ENCODE measurements at regions not wholly inside any gene's neighbourhood (a gene's known extent, or its start where the extent isn't known, plus 50 kb on each side); places are given as distances from the start of the nearest gene placed in this dataset.

DNA sequence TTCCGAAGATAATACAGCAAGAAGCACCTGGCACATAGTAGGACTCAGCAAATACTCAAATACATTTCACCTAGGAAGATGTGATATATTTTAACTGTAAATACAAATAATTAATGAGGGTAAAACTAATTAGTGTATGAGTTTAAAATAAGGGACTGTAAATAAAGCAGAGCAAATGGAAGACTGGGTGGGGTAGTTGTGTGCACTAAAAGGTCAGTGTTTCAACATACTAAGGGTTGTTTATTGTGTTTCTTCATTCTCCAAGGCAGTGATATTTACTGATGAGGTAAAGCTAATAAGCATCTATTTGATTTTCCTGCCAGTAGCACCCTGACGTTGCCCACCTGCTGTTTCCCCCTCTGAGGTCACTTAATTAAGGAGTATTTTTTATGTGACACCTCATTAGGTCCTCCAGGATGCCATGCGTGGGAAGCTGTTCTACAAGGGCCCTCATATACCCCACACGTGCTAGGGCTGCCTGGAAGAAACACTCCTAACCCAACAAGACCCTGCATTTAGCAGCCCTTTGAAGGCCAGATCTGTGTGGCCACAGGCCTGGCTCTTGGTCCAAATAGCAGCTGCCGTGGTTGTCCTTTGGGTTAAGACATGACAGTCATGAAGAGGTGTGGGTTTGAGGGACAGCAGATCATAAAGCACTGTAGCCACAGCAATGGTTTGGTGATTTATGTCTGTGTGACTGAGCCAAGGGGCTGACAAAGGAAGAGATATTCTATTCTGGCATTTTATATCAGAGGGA, 97.5 kb upstream of the RPS23 start:
- no peak for DNase-seq

DNA sequence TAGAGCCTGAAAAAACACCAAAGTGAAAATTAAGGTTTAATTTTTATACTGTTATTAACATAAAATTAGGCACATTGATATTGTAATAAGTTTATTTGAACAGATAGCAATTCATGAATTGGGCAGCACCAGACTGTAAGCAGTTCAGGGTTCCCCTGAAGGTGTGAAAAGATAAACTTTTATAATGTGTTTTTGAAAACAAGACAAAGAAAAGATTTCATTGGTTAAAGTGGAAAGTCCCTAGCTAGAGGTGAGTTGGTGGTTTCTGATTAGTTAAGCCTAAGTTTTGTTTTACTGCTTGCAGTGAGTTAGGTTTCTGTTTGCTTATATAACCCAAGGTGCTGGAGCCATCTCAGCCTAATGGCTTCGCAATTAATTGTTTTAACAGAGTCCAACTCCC, 96.5 kb upstream of the RPS23 start:
- no peak for DNase-seq

DNA sequence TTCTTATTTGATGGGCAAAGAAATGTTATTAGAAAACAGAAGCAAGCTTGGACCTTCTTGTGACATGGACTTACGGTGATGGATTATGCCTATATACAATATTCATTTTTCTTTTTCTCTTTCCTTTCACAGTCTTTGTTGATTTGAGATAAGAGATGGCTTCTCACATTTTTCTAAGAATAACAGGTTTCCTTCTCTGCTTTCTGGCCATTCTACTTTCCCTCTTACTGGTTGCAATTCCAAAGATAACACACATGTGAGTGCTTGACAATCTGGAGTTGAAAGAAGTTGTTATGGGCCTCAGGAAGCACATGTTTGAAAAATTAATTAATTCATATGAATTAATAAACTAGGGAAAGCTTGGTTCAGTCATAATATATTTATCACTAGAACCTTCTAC, 89.8 kb upstream of the RPS23 start:
- DNase-seq: no peak

DNA sequence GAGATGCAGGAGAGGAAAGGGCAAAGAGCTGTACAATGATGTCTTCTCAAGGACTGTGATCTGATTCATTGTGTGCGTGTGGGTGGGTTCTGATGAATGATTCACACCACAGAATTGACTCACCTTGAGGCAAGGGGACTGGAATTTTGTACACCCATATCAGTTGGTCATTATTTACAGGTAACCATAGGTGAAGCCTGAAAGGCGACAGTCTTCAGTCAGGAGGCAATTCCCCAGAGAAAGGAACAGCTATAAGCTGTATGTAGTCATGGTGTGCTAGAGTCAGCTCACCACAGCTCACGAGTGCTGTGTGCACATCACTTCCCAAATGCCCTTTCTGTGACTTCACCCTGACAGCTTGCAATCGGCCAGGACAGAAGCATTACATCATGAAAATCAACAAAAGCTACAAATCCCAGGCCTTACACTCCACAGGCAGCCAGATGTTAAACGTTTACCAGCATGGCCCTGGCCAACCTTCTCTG, 87.6 kb upstream of the RPS23 start:
- DNase-seq: no peak

DNA sequence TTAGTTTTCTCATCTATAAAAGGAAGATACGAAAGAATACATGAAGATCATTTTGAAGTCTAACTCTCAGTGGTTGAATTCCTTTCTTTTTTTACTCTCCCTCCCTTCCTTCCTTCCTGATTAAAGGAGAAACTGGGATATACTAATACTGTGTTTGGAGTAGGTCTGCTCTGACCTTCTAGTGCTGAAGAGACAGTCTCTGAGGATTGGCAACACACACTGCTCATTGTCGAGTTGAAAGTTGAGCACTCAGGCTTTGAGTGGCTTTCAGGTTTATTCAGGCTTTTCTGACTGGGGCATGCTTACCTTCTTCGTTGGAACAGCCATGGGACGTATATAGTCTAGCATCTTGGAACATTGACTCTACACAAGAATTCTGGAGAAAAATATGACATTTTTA, 86.9 kb upstream of the RPS23 start:
- no peak for DNase-seq

DNA sequence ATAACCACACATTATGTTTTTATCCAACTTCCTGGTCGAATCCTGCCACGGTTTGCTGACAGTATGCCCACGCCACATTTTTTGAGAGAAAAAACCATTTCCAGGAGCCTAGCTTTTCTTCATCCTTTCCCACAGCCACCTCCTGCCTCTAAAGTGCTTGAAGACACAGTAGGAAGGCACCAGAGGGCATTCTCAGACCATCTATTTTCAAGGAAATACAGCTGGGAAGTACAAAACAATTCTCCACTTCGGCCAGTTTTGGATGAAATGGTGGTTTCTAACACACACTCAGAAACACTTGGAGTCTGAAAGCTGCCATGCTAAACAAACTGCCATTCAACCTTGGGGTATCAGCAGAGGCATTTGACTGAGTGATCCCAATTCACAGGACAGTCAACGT, 86.3 kb upstream of the RPS23 start:
- DNase-seq: peak; percentile 21

DNA sequence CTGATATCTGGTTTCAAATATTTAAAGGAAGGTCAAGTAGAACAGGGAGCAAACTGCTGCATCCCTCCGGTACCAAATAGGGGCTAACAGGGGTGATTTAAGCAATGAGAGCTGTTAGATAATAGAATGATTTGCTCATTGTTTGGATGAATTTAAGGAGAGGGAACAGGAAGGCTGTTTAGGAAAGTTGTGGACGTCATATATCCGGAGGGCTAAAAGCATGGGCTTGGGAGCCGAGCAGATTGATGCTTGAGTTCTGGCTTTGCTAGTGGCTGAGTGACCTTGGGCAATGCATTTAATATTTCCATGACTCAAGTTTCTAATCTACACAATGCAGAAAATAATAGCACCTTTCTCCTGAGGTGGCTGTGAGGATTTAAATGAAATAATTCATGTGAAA, 85.4 kb upstream of the RPS23 start:
- DNase-seq: no peak

DNA sequence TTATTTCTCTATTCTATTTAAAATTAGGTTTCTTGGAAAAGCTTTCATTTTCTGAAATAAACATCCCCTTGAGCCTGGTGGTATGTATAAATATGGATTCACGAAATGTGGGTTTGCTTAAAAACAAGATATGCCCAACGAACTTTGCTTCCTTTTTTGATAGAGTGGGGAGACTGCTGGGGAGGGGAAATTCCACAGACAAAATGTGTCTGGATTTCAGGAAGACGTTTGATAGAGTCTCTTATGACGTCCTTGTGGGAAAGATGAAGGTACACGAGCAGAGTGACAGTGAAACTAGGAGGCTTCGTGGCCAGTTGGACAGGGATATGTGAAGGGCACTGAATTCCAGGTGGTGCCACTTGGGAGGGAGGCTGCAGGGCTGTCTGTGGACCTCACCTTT, 84.5 kb upstream of the RPS23 start:
- no peak for DNase-seq

DNA sequence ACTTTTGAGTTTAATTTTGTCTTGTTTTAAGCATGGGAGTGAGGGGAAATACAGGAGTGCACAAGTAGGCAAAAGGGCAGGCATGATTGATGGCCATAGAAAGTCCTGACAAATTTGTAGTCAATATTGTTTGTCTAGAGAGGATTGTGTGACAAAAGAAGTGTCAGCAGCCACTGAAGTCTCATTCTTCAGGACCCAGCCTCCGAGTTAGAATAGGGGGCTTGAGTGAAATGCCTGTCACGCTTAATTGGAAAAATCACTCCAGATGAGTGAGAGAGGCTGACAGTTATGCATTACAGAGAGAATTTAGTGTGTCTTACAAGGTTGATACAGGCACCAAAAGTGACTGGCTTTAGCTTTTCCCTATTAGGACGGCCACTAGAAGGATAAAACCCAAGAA, 81.9 kb upstream of the RPS23 start:
- DNase-seq: no peak

DNA sequence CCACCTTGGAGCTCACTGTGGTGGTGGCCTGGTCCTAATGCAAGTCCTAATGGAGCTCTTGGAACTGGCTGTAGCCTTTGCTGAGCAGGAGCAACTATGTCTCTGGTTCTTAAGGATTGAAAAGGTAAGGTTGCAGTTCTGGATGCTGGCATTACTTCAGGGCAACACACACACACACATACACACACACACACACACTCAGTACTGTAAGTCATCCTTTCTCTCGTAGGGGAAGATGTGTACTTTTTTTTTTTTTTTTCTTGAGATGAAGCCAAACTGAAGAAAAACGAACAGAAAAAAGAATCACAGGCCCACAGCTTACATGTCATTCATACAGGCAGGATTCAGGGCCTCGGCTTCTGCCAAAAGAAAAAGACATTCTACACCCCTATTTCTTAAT, 81.1 kb upstream of the RPS23 start:
- DNase-seq: no peak

DNA sequence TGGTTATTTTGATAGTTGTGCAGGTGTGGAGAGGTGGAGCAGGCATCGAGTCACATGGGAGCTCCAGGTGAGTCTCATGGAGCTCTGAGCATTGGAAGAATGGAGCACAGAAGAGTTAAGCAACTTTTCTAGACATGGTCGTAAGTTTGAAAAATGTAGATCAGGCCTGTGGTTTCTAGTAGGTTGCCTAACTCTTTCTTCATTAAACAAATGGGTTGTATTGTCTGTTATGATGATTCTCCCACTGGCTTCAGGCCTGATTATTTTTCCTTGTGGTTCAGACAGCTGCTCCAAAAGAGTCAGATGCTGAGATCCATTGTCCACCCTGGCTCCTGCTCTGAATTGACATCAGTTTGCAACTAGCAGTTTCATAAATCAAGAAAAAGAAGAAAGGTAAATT, 80.3 kb upstream of the RPS23 start:
- no peak for DNase-seq

DNA sequence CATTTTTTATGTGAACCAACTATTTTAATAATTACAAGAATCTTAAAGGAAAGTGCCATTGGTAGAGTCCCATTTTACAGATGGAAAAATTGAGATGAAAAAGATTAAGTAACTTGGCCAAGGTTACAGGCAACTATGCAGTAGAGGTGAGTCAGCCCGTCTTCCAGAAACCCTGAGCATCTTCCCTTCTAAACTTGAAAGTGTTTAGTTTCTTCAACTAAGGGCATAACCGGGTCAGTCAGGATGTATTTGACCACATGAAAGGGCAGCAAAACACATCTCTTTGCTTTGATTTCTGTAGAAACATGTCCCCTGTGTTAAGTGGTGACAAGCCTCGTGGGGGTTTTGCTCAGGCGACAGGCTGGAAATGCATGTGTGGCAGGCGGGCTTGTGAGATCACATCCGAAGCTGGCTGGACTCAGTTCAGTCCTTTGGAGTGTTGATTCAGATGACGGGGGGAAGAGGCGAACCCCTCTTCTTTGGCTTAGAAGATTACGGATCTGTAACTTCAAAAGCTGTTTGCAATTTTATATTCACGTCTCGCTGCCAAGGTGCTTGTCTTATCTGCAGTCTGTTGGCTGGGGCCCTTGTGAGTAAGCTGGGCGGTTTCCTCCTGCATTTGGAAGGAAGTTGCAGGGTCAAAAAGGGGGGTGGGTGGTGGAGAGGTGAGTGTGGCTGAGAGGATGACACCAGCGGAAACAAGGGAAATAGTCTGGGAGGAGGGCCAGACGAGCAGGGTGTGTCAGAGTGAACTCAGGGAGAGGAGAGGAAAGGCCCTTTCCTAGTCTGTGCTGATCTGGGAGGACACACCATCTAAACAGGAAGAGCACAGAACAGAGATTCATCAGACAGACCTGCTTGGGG, 78.9 kb upstream of the RPS23 start:
- DNase-seq: no peak

DNA sequence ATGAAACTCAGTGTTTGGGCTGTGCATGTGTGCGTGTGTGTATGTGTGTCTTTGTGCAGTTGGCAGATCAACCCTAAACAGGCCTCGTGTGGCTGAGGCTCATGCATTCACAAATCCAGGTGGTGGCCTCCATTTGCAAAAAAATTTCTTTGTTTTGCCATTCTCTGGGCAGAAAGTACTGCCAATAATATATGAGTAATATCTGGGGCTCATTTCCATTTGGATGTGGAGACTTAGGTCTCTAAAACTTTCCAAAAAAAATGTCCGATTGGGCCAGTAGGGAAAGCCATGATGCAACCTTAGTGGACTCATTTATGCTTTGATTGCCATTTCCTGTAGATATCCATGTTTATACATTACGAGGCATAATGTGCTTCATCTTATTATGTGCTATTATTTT, 77.9 kb upstream of the RPS23 start:
- DNase-seq: no peak

DNA sequence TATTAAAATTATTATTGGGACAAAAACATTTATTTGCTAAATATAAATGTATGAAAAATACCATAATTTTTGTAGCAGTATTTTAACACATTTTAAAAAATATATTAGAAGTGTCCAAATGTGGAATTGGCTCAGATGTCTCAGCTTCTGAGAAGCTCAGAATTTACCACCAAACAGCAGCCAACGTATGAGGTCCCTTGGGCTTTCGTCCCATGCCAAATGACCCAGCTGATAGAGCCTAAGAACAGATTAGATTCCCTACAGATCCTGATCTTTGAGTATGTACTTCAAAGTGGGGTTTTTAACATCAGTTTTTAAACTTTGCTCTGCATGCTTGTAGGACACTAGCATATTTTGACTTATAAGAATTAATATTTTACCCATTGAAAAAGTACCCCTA, 77.3 kb upstream of the RPS23 start:
- no peak for DNase-seq

DNA sequence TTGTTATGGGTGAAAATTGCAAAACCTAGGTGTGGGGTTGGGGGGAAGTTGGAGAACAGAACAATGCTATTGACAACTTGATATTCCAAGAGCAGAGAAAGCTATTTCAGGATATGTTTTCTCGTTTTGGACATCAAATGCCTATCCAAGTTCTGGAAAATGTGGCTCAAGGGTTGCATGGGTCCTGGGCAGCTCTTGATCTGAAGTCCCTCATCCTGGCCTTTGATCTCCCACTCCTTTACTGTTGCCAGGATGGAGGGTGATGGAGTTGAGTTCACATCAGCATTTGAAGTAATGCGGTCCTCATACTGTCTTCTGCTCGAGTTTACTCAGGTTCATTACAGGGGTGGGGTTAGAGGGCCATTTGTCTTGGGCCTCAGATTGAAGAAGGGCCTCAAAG, 76.9 kb upstream of the RPS23 start:
- no peak for DNase-seq

DNA sequence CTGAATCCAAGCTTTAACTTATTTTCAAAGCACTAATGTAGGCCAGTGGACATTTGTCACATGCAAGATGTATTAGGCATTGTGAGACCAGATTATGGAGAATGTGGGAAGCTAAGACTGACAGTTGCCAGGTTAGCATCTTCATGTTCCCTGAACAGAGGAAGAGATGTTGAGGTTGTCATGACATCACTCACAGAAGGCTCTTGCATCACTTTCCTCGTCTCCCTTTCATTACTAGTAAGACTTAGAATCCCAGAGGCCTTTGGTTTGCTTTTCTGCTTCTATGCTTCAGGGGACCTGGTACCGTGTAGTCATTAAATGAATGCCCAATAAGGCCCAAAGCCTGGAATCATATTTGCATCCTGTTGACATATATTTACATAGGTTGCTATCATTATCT, 76.4 kb upstream of the RPS23 start:
- DNase-seq: no peak

DNA sequence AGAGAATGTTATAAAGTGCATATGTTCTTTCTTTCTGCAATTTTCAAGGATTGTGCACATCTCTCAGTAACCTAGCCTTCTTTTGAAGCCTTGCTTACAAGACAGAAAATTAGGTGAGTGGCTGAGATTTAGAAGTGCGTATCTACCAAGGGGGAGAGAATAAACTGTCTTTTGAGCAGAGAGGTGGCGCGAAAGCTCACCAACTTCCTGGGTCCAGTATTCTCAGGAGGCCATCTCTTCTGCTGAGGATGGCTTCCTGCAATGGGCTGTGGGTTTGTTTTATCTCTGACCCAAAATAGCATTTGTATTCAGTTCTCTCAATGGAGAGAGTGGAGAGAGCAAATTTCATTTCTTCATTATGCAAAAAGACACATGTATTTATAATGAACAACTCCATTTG, 75.4 kb upstream of the RPS23 start:
- DNase-seq: no peak

DNA sequence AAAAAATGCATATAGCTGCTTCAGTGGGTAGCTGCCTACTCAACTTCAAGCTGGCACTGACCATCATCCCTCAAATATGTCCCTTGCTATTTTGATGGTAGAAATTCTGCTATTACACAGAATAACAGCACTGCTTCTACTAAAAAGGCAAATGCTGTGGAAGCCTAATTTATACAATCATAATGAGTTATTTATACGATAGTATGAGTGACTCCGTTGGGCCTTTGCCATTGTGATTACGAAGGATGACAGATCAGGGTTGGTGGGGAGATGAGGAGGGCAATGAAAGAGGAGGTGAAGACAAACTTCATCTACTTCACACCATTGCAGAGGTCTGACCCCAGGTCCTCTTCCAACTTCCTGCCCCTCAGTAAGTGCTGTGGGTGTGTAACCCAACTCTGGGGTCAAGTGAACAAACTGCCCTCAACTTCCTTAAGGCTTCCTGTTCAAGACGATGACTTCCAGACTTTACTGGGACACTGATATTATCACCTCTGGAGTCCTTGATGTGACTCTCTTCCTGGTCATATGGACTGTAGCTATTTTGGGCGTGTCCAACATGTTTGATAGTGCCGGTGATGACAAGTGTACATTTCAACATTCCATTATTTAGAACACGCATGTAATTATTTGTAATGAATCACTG, 74.1 kb upstream of the RPS23 start:
- DNase-seq: no peak

DNA sequence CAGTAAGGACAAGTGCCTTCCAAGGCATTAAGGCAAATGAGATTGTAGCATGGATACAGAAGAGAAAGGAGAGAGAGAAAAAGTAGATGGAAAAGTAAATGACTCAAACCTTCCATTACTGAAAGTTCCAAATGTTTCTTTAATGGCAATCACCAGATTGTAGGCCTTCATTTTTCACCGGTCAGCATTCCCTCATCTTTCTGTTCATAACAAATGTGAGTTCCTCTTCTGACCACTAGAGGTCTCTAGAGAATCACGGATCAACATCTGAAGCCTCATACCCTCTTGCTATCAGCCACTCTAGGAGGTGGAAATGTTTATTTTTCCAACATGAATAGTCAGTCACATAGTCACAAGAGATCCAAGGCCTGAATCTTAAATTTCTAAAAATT, 73.6 kb upstream of the RPS23 start:
- peak; percentile 44 for DNase-seq

DNA sequence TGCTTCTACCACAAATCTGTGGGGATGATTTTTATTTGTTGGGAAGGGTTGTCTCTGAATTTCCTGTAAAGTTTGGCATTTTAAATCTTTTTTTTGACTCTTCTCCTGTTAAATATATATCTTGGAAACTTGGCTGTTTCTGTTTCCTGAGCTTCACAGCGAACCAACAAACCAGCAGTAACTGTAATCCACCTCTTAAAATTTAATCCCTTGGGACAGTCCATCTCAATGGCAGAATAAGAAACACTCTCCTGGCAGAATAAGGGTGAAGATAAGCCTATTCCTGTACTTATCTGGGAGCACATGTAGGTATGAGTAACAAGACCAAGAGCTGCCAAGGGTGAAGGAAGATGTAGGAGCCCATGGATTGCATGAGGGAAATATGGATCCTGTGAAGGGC, 73.1 kb upstream of the RPS23 start:
- DNase-seq: no peak

DNA sequence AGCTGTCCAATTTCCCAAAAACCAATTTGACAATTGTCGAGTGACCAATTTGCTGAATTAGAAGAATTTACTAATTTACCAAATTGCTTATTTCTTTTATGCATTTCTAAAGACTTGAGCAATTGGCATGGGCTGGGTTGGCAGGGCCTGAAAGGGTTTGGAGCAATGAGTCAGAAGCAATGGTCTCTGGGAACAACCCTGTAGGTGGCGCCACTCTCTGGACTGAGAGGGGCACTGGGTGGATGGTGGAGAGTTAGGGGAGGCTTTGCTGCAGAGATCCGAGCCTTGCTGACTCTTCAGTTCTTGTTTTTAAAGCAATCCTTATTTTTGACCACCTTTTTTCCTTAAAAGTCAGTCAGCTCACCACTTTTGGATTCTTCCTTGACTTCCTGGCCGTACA, 71.5 kb upstream of the RPS23 start:
- peak; percentile 4 for DNase-seq

DNA sequence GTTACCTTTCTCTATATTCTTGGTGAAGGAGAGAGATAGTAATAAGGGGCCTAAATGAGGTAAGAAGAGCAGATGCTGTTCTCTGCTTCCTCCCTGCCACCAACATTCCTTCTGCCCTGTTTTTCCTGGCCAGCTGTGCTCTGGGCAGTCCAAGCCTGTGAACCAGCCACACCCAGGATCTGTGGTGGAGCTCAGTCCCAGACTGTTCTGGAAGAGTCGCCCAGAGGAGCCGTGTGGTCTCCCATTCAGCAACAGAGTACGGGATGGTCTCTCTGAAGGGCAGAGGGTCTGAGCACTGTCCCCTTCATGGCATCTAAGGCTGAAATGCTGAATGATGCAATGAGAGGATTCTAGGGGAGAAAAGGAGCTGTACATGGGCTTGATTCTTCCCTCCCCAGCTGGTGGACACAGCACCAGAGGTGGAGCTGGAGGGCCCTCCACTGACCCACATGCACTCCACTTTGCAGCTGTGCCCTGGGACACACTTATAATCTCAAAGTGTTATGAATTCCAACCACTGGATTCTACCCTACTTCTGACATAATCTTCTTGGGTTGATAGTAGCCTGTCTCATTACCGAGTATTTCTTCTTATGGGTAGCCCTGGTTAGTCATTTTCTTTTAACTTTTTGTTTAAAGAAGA, 70.8 kb upstream of the RPS23 start:
- DNase-seq: no peak

DNA sequence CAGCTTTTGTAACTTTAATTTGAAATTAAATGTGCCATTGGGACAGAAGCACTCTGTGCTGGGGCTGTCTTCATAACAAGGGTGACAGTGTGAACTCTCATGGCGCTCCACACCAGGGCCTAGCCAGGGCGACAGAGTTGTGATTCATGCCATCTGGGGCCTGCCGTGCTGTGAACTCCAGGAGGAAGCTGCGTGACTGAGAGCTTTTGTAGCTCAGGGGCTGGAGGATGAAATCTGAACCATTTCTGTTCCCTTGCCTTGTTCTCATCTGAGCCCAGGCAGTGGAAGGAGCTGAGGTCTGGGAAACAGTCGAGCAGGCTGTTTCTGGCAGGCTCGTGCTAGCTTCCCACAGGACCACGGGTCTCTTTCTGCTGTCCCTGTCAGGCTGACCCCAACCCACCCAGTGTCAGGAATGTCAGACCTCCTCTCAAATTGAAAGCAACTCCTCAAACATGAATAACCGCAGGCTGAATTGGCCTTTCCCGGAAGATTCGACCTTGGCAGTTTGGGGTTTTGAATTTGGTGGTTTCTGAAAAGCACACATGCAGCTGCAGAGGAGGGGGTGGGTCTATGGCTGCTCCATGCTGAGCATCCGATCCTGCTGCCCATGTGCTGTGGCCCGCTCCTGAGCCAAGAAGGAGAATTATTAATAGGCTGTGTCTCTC, 69.2 kb upstream of the RPS23 start:
- DNase-seq: no peak

All from NCI-H1092 treated with DMSO at 0.1 percent for 48 hours (cell line).